Gastroesophageal sphincter (tissue), 4 donors: ENCODE measurements at regions not wholly inside any gene's neighbourhood (a gene's known extent, or its start where the extent isn't known, plus 50 kb on each side); places are given as distances from the start of the nearest gene placed in this dataset.

Source experiments
- ATAC-seq: fragments of 150-250 bp; one replicate; pipeline ENCODE4 v1.9.1; 2016; ENCODE audit warnings: mild to moderate bottlenecking, moderate library complexity
- H3K27ac ChIP-seq, 4 donors: fragments of 200-600 bp; sonication (generic) in 3 of 4; 1 replicate in 3 of 4; 2 replicates in 1 of 4; pipeline ENCODE4 v1.5.1; 2016 to 2019
- H3K27me3 ChIP-seq: fragments of 200-600 bp; sonication (generic); one replicate; pipeline ENCODE4 v1.5.1; 2019
- H3K36me3 ChIP-seq, 2 donors: fragments of 200-600 bp; sonication (generic); one replicate each; pipeline ENCODE4 v1.5.1; 2019; ENCODE audit warnings: control low read depth in 1 of 2
- H3K4me1 ChIP-seq, 3 donors: fragments of 200-600 bp; sonication (generic); 1 replicate in 2 of 3; 2 replicates in 1 of 3; pipeline ENCODE4 v1.5.1; 2016 to 2019; ENCODE audit warnings: control low read depth in 2 of 3
- H3K4me3 ChIP-seq, 2 donors: fragments of 200-600 bp; sonication (generic); one replicate each; pipeline ENCODE4 v1.5.1; 2019; ENCODE audit warnings: mild to moderate bottlenecking in 1 of 2, moderate library complexity in 1 of 2
- H3K9me3 ChIP-seq, 3 donors: fragments of 200-600 bp; sonication (generic); one replicate each; pipeline ENCODE4 v1.5.1; 2017 to 2019; ENCODE audit warnings: control low read depth in 2 of 3
- CTCF ChIP-seq, 4 experiments: fragments of 200-600 bp in 2 of 4; fragments of 450-650 bp in 2 of 4; sonication (generic) in 1 of 4; IDR thresholded peaks; one replicate each; pipeline ENCODE4 v1.5.1; 2017 to 2019; ENCODE audit warnings: antibody characterized with exemption in 4 of 4, mild to moderate bottlenecking in 2 of 4, moderate library complexity in 2 of 4
- EP300 ChIP-seq: sonication (generic); formaldehyde crosslinking; IDR thresholded peaks from one replicate; pipeline ENCODE4 v1.6.1; 2017; ENCODE audit warnings: antibody characterized with exemption, mild to moderate bottlenecking
- POLR2A ChIP-seq, 2 donors: fragments of 450-650 bp; IDR thresholded peaks; one replicate each; pipeline ENCODE4 v1.6.1; 2017; ENCODE audit warnings: antibody characterized with exemption in 2 of 2, mild to moderate bottlenecking in 2 of 2, moderate library complexity in 1 of 2
- POLR2AphosphoS5 ChIP-seq: sonication (generic); formaldehyde crosslinking; IDR thresholded peaks from one replicate; pipeline ENCODE4 v1.6.1; 2017; ENCODE audit warnings: antibody characterized with exemption
- WGBS, 2 donors: methylation state at CpG; one replicate each; pipeline ENCODE4 v1.1.5; 2018; ENCODE audit warnings: low coverage in 1 of 2; 5-methylcytosine and 5-hydroxymethylcytosine counted together

- 52 to 58% methylated on average over 4 to 6 of the region's 6 CpGs for WGBS, 2 donors
- Histone ChIP-seq H3K9me3 (no peaks in the 10 kb centered on the region), H3K27me3 (no peaks in the 10 kb centered on the region), H3K4me1 (no peaks in the 10 kb centered on the region), H3K27ac (no peak overlapping the region), H3K36me3 (no peaks in the 10 kb centered on the region), H3K4me3 (no peak overlapping the region)
- no peak for TF ChIP-seq CTCF (IDR thresholded peaks at IDR 0.05)
- no peak for TF ChIP-seq POLR2A (IDR thresholded peaks at IDR 0.05)
- TF ChIP-seq EP300, result no peak
- no peak for TF ChIP-seq POLR2AphosphoS5
- no peak for ATAC-seq
Measured at GRCh38 chr11:92784331-92784730, 185.1 kb upstream of the MTNR1B start.

GRCh38 chr11:92787638-92788037, 181.8 kb upstream of the MTNR1B start:
- no peak for ATAC-seq
- H3K36me3 ChIP-seq, result no peaks in the 10 kb centered on the region
- H3K4me3 ChIP-seq, result no peak overlapping the region
- no peak overlapping the region for H3K27ac ChIP-seq
- H3K9me3 ChIP-seq, result no peaks in the 10 kb centered on the region
- 69 to 82% methylated on average over 2 of the region's 2 CpGs for WGBS, 2 donors
- TF ChIP-seq POLR2A (IDR thresholded peaks at IDR 0.05), result no peak
- no peak for TF ChIP-seq CTCF (IDR thresholded peaks at IDR 0.05)
- no peak for TF ChIP-seq POLR2AphosphoS5
- TF ChIP-seq EP300, result no peak
- no peaks in the 10 kb centered on the region for H3K27me3 ChIP-seq
- no peaks in the 10 kb centered on the region for H3K4me1 ChIP-seq

GRCh38 chr11:92789761-92790160, 179.7 kb upstream of the MTNR1B start:
- no peaks in the 10 kb centered on the region for H3K27me3 ChIP-seq
- TF ChIP-seq CTCF (IDR thresholded peaks at IDR 0.05), result no peak
- H3K9me3 ChIP-seq, result no peaks in the 10 kb centered on the region
- no peak overlapping the region for H3K27ac ChIP-seq
- no peaks in the 10 kb centered on the region for H3K36me3 ChIP-seq
- no peaks in the 10 kb centered on the region for H3K4me1 ChIP-seq
- ATAC-seq, result no peak
- WGBS, 2 donors, result 92 to 93% methylated on average over 8 to 9 of the region's 9 CpGs
- H3K4me3 ChIP-seq, result no peak overlapping the region

- ATAC-seq, result no peak
- H3K36me3 ChIP-seq, result no peaks in the 10 kb centered on the region
- 57% methylated on average over 1 of the region's 1 CpG; no CpG with 5 or more reads in 1 of the 2 donors for WGBS, 2 donors
- no peak overlapping the region for H3K4me3 ChIP-seq
- H3K27ac ChIP-seq, result no peak overlapping the region
- no peak for TF ChIP-seq POLR2A (IDR thresholded peaks at IDR 0.05)
- TF ChIP-seq CTCF (IDR thresholded peaks at IDR 0.05), result no peak
- no peak for TF ChIP-seq POLR2AphosphoS5
- no peak for TF ChIP-seq EP300
- no peaks in the 10 kb centered on the region for H3K27me3 ChIP-seq
- H3K4me1 ChIP-seq, result no peaks in the 10 kb centered on the region
- H3K9me3 ChIP-seq, result no peaks in the 10 kb centered on the region
Measured at GRCh38 chr11:92790366-92790765, 179.1 kb upstream of the MTNR1B start.

- Histone ChIP-seq H3K4me1 (no peaks in the 10 kb centered on the region), H3K27ac (no peak overlapping the region), H3K36me3 (no peaks in the 10 kb centered on the region), H3K27me3 (no peaks in the 10 kb centered on the region), H3K4me3 (no peak overlapping the region), H3K9me3 (no peaks in the 10 kb centered on the region)
- no peak for ATAC-seq
- TF ChIP-seq POLR2AphosphoS5, result no peak
- TF ChIP-seq EP300, result no peak
- TF ChIP-seq CTCF (IDR thresholded peaks at IDR 0.05), result no peak
- no peak for TF ChIP-seq POLR2A (IDR thresholded peaks at IDR 0.05)
Measured at GRCh38 chr11:92790926-92791616, 178.4 kb upstream of the MTNR1B start.
